Peyer's patch (tissue), 4 donors: ENCODE measurements at regions not wholly inside any gene's neighbourhood (a gene's known extent, or its start where the extent isn't known, plus 50 kb on each side); places are given as distances from the start of the nearest gene placed in this dataset.

Experiments
- DNase-seq, 3 donors: peaks; one replicate each; pipeline ENCODE4 v3.0.0-alpha.2; 2017 to 2019
- H3K27ac ChIP-seq, 4 donors: fragments of 200-600 bp; sonication (generic); one replicate each; pipeline ENCODE4 v1.5.1; 2016 to 2019
- H3K27me3 ChIP-seq, 2 donors: fragments of 200-600 bp; sonication (generic); one replicate each; pipeline ENCODE4 v1.5.1; 2019
- H3K36me3 ChIP-seq, 3 donors: fragments of 200-600 bp; sonication (generic); one replicate each; pipeline ENCODE4 v1.5.1; 2016 to 2019
- H3K4me1 ChIP-seq, 4 donors: fragments of 200-600 bp; sonication (generic); one replicate each; pipeline ENCODE4 v1.5.1; 2016 to 2019
- H3K4me3 ChIP-seq, 4 donors: fragments of 200-600 bp; sonication (generic); 1 replicate in 3 of 4; 2 replicates in 1 of 4; pipeline ENCODE4 v1.5.1; 2016 to 2019; ENCODE audit warnings: mild to moderate bottlenecking in 1 of 4
- H3K9me3 ChIP-seq, 4 donors: fragments of 200-600 bp; sonication (generic); one replicate each; pipeline ENCODE4 v1.5.1; 2016 to 2019; ENCODE audit warnings: mild to moderate bottlenecking in 1 of 4
- CTCF ChIP-seq, 6 experiments: fragments of 450-650 bp in 4 of 6; fragments of 200-600 bp in 2 of 6; sonication (generic) in 1 of 6; IDR thresholded peaks; one replicate each; pipeline ENCODE4 v1.5.1; 2017 to 2019; ENCODE audit warnings: antibody characterized with exemption in 6 of 6, mild to moderate bottlenecking in 3 of 6, moderate library complexity in 1 of 6
- POLR2A ChIP-seq, 2 donors: fragments of 450-650 bp; IDR thresholded peaks; one replicate each; pipeline ENCODE4 v1.5.1; 2017; ENCODE audit warnings: antibody characterized with exemption in 2 of 2, mild to moderate bottlenecking in 2 of 2, moderate library complexity in 2 of 2

DNA sequence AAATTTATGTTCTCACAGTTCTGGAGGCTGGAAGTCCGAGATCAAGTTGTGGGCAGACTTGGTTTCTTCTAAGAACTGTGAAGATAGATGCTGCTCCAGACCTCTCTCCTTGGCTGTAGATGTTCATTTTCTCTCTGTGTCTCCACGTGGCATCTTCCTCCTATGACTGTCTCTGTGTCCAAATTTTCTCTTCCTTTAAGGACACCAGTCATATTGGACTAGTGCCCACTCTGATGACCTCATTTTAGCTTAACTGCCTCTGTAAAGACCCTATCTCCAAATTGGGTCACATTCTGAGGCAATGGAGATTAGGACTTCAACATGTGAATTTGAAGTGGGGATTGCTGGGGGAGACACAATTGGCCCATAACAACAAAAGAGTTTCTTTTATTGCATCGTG is 125.3 kb upstream of the ETS2 start:
- Histone ChIP-seq H3K9me3 (no peaks in the 10 kb centered on the region), H3K4me3 (no peak overlapping the region)

GRCh38 chr21:38683222-38683621 is 122.5 kb upstream of the ETS2 start:
- Histone ChIP-seq H3K36me3 (no peaks in the 10 kb centered on the region), H3K4me1 (no peaks in the 10 kb centered on the region)

More for the DNA sequence above, 125.3 kb upstream of the ETS2 start:
- Histone ChIP-seq H3K36me3 (no peaks in the 10 kb centered on the region), H3K27ac (no peak overlapping the region), H3K27me3 (no peaks in the 10 kb centered on the region), H3K4me1 (no peaks in the 10 kb centered on the region)
- TF ChIP-seq CTCF (IDR thresholded peaks at IDR 0.05) (no peak), POLR2A (IDR thresholded peaks at IDR 0.05) (no peak)
- DNase-seq: no peak

DNA sequence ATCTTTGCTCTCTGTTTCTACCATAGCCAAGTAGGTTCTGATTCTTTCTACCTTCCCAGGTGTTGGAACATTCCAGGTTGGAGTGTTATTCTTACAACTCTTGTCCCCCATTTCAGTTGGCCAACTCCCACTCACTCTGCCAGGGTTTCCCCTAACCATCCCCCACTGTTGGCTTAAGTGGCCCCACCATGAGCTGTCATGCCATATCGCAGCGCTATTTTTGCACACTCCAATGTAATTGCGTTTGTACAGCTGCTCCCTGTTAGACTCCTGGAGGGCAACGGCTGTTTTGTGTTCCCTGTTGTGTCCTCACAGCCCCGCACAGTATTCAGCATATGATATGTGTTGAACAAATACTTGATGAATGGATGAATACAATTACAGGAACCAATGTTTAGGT is 117.7 kb upstream of the ETS2 start:
- Histone ChIP-seq H3K27me3 (no peaks in the 10 kb centered on the region), H3K4me1 (no peaks in the 10 kb centered on the region), H3K9me3 (no peaks in the 10 kb centered on the region), H3K36me3 (no peaks in the 10 kb centered on the region), H3K4me3 (no peak overlapping the region), H3K27ac (no peak overlapping the region)
- DNase-seq: no peak
- TF ChIP-seq CTCF (IDR thresholded peaks at IDR 0.05) (no peak), POLR2A (IDR thresholded peaks at IDR 0.05) (no peak)

More at GRCh38 chr21:38683222-38683621, 122.5 kb upstream of the ETS2 start:
- H3K27ac ChIP-seq: no peak overlapping the region
- no peak overlapping the region for H3K4me3 ChIP-seq
- TF ChIP-seq CTCF (IDR thresholded peaks at IDR 0.05) (no peak), POLR2A (IDR thresholded peaks at IDR 0.05) (no peak)
- DNase-seq: no peak
- no peaks in the 10 kb centered on the region for H3K9me3 ChIP-seq
- H3K27me3 ChIP-seq: no peaks in the 10 kb centered on the region

- DNase-seq: no peak
- Histone ChIP-seq H3K27me3 (no peaks in the 10 kb centered on the region), H3K9me3 (no peaks in the 10 kb centered on the region), H3K27ac (no peak overlapping the region), H3K4me3 (no peak overlapping the region), H3K4me1 (no peaks in the 10 kb centered on the region), H3K36me3 (no peaks in the 10 kb centered on the region)
- no peak for TF ChIP-seq CTCF (IDR thresholded peaks at IDR 0.05)
- no peak for TF ChIP-seq POLR2A (IDR thresholded peaks at IDR 0.05)
These were observed 114.1 kb upstream of the ETS2 start for GRCh38 chr21:38691631-38692030.

GRCh38 chr21:38696579-38696978 is 109.2 kb upstream of the ETS2 start:
- no peaks in the 10 kb centered on the region for H3K36me3 ChIP-seq
- DNase-seq: no peak
- no peak overlapping the region for H3K27ac ChIP-seq
- H3K9me3 ChIP-seq: no peaks in the 10 kb centered on the region
- no peaks in the 10 kb centered on the region for H3K4me1 ChIP-seq
- no peak overlapping the region for H3K4me3 ChIP-seq
- TF ChIP-seq POLR2A (IDR thresholded peaks at IDR 0.05): no peak
- TF ChIP-seq CTCF (IDR thresholded peaks at IDR 0.05): no peak
- H3K27me3 ChIP-seq: no peaks in the 10 kb centered on the region

GRCh38 chr21:38699048-38699447 is 106.7 kb upstream of the ETS2 start:
- Histone ChIP-seq H3K27ac (no peak overlapping the region), H3K4me1 (no peaks in the 10 kb centered on the region), H3K9me3 (no peaks in the 10 kb centered on the region), H3K36me3 (no peaks in the 10 kb centered on the region), H3K27me3 (no peaks in the 10 kb centered on the region), H3K4me3 (no peak overlapping the region)
- no peak for TF ChIP-seq POLR2A (IDR thresholded peaks at IDR 0.05)
- TF ChIP-seq CTCF (IDR thresholded peaks at IDR 0.05): no peak
- DNase-seq: no peak
